ENCODE measurements at regions not wholly inside any gene's neighbourhood (a gene's known extent, or its start where the extent isn't known, plus 50 kb on each side); places are given as distances from the start of the nearest gene placed in this dataset.

- TF ChIP-seq CTCF (IDR thresholded peaks at IDR 0.05) (no peak), POLR2AphosphoS5 (IDR thresholded peaks at IDR 0.05) (no peak), POLR2A (IDR thresholded peaks at IDR 0.05) (no peak)
These were observed 50.0 kb upstream of the SYT6 start for GRCh38 chr1:114203595-114204128.

Data from prostate gland (tissue), 2 donors.